Gastroesophageal sphincter (tissue), 3 donors: ENCODE measurements at regions not wholly inside any gene's neighbourhood (a gene's known extent, or its start where the extent isn't known, plus 50 kb on each side); places are given as distances from the start of the nearest gene placed in this dataset.

ENCODE experiments used
- EP300 ChIP-seq: sonication (generic); formaldehyde crosslinking; IDR thresholded peaks from one replicate; pipeline ENCODE4 v1.6.1; 2017; ENCODE audit warnings: antibody characterized with exemption, mild to moderate bottlenecking
- POLR2A ChIP-seq, 2 donors: fragments of 450-650 bp; IDR thresholded peaks; one replicate each; pipeline ENCODE4 v1.6.1; 2017; ENCODE audit warnings: antibody characterized with exemption in 2 of 2, mild to moderate bottlenecking in 2 of 2, moderate library complexity in 1 of 2
- POLR2AphosphoS5 ChIP-seq: sonication (generic); formaldehyde crosslinking; IDR thresholded peaks from one replicate; pipeline ENCODE4 v1.6.1; 2017; ENCODE audit warnings: antibody characterized with exemption
- TF ChIP-seq, protein P1 (sequence below), 4 experiments: fragments of 200-600 bp in 2 of 4; fragments of 450-650 bp in 2 of 4; sonication (generic) in 1 of 4; IDR thresholded peaks; one replicate each; pipeline ENCODE4 v1.5.1; 2017 to 2019; ENCODE audit warnings: antibody characterized with exemption in 4 of 4, mild to moderate bottlenecking in 2 of 4, moderate library complexity in 2 of 4

DNA sequence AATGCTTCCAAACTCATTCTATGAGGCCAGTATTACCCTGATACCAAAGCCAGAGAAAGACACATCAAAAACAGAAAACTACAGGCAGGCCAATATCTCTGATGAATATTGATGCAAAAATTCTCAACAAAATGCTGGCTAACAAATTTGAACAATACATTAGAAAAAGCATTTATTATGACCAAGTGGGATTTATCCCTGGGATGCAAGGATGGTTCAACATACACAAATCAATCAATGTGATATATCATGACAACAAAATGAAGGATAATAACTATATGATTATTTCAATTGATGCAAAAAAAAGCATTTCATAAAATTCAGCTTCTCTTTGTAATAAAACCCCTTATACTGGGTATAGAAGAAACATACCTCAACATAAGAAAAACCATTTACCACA lies 550.9 kb downstream of the ADCYAP1 start:
- TF ChIP-seq, protein P1, sequence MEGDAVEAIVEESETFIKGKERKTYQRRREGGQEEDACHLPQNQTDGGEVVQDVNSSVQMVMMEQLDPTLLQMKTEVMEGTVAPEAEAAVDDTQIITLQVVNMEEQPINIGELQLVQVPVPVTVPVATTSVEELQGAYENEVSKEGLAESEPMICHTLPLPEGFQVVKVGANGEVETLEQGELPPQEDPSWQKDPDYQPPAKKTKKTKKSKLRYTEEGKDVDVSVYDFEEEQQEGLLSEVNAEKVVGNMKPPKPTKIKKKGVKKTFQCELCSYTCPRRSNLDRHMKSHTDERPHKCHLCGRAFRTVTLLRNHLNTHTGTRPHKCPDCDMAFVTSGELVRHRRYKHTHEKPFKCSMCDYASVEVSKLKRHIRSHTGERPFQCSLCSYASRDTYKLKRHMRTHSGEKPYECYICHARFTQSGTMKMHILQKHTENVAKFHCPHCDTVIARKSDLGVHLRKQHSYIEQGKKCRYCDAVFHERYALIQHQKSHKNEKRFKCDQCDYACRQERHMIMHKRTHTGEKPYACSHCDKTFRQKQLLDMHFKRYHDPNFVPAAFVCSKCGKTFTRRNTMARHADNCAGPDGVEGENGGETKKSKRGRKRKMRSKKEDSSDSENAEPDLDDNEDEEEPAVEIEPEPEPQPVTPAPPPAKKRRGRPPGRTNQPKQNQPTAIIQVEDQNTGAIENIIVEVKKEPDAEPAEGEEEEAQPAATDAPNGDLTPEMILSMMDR (IDR thresholded peaks at IDR 0.05), result no peak
- TF ChIP-seq EP300, result no peak
- no peak for TF ChIP-seq POLR2AphosphoS5
- TF ChIP-seq POLR2A (IDR thresholded peaks at IDR 0.05), result no peak
